SK-N-SH treated with all-trans-retinoic acid at 6 μM for 48 hours (cell line): ENCODE measurements at regions not wholly inside any gene's neighbourhood (a gene's known extent, or its start where the extent isn't known, plus 50 kb on each side); places are given as distances from the start of the nearest gene placed in this dataset.

Experiments
- CREB5 ChIP-seq: fragments of 250-450 bp; sonication (Bioruptor Pico); IDR thresholded peaks from 2 replicates; pipeline ENCODE4 v1.5.1; 2020; ENCODE audit warnings: low read depth, mild to moderate bottlenecking, moderate library complexity
- PPARA ChIP-seq: fragments of 250-450 bp; sonication (Bioruptor Pico); IDR thresholded peaks from 2 replicates; pipeline ENCODE4 v1.5.0; 2020; ENCODE audit warnings: mild to moderate bottlenecking, borderline replicate concordance
- ZC3H10 ChIP-seq: fragments of 250-450 bp; sonication (Bioruptor Pico); IDR thresholded peaks from 2 replicates; pipeline ENCODE4 v1.5.1; 2021; ENCODE audit warnings: mild to moderate bottlenecking, moderate library complexity
- ZNF565 ChIP-seq: fragments of 450-650 bp; formaldehyde crosslinking; conservative IDR thresholded peaks from 2 replicates; pipeline ENCODE4 v1.5.0; 2020; ENCODE audit warnings: low read depth, mild to moderate bottlenecking, moderate library complexity
- ZNF8 ChIP-seq: fragments of 450-650 bp; formaldehyde crosslinking; IDR thresholded peaks from 2 replicates; pipeline ENCODE4 v1.5.0; 2020; ENCODE audit warnings: mild to moderate bottlenecking, moderate library complexity

DNA sequence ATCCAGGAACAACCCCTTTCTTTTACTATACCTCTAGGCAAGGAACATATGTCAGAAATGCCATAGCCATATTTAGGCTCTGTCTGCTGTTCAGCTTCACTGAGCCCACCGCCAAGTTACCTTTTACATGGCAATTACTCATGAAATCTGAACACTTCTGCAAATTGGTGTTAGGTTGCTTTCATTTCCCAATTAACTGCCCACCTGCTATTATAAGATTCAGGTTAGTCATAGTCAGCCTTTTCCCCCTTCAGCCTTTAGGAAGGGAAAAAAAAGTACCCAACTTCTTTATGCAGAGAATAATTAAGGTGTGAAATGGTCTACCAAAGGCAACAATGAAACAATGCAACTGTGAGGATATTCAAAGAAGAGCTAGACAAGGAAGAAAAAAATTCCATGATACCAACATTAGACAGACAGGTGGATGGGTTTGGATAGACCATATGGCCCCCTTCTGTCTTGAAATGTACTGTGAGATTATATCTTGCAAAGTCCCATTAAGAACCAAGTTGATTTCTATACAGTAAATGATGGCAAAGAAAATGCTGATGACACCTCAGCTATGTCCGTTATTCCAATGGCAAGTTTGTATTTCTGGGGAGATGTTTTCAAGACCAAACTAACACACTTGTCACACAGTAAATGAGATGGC is 442.1 kb upstream of the NRP1 start:
- no peak for TF ChIP-seq ZC3H10 (CRISPR knock-in tag)
- TF ChIP-seq ZNF8 (CRISPR knock-in tag): no peak
- TF ChIP-seq CREB5: no peak
- no peak for TF ChIP-seq ZNF565 (CRISPR knock-in tag)
- TF ChIP-seq PPARA (CRISPR knock-in tag): no peak
